CD14-positive monocyte (primary cell): ENCODE measurements at regions not wholly inside any gene's neighbourhood (a gene's known extent, or its start where the extent isn't known, plus 50 kb on each side); places are given as distances from the start of the nearest gene placed in this dataset.

ENCODE experiments used
- DNase-seq, 3 donors: peaks; one replicate each; pipeline ENCODE4 v3.0.0-alpha.2; 2011 to 2022
- H2AFZ ChIP-seq: 2 replicates; pipeline ENCODE4 v1.6.0; 2012; ENCODE audit warnings: mild to moderate bottlenecking, low read depth, low read length, inconsistent platforms; ENCODE audit not compliant: insufficient read depth, poor library complexity, severe bottlenecking
- H3K27ac ChIP-seq, 2 donors: 1 replicate in 1 of 2; 2 replicates in 1 of 2; pipeline ENCODE4 v1.5.1; 2012 to 2013; ENCODE audit warnings: low read length in 2 of 2, control low read depth in 1 of 2, inconsistent platforms in 1 of 2, low read depth in 1 of 2, mild to moderate bottlenecking in 1 of 2
- H3K27me3 ChIP-seq, 2 donors: one replicate each; pipeline versions ENCODE4 v1.6.0 to v1.6.1; 2011 to 2013; ENCODE audit warnings: low read length in 2 of 2; ENCODE audit not compliant: control insufficient read depth in 2 of 2, insufficient read depth in 2 of 2
- H3K36me3 ChIP-seq, 2 donors: replicated peaks in 1 of 2; 1 replicate in 1 of 2; 2 replicates in 1 of 2; pipeline versions ENCODE4 v1.5.1 to v1.6.1; 2012 to 2013; ENCODE audit warnings: low read length in 2 of 2, control low read depth in 1 of 2, inconsistent platforms in 1 of 2, mild to moderate bottlenecking in 1 of 2; ENCODE audit not compliant: insufficient read depth in 2 of 2, control insufficient read depth in 1 of 2
- H3K4me1 ChIP-seq, 2 donors: 1 replicate in 1 of 2; 2 replicates in 1 of 2; pipeline versions ENCODE4 v1.5.1 to v1.6.1; 2012 to 2013; ENCODE audit warnings: low read length in 2 of 2, control low read depth in 1 of 2, inconsistent platforms in 1 of 2, mild to moderate bottlenecking in 1 of 2, moderate library complexity in 1 of 2; ENCODE audit not compliant: insufficient read depth in 2 of 2, control insufficient read depth in 1 of 2
- H3K4me2 ChIP-seq: replicated peaks from 2 replicates; pipeline ENCODE3; 2012; ENCODE audit warnings: low read length, moderate library complexity, mild to moderate bottlenecking; ENCODE audit not compliant: poor library complexity, severe bottlenecking; ENCODE audit errors: extremely low read depth
- H3K4me3 ChIP-seq, 3 experiments: fragments of 200-600 bp in 1 of 3; sonication (generic) in 1 of 3; replicated peaks in 1 of 3; 1 replicate in 2 of 3; 2 replicates in 1 of 3; pipeline ENCODE4 v1.5.1; 2011 to 2013; ENCODE audit warnings: low read length in 3 of 3, mild to moderate bottlenecking in 3 of 3, control low read depth in 2 of 3, low read depth in 2 of 3, inconsistent platforms in 1 of 3, moderate library complexity in 1 of 3
- H3K79me2 ChIP-seq: 2 replicates; pipeline ENCODE4 v1.6.0; 2012; ENCODE audit warnings: mild to moderate bottlenecking, control low read depth, inconsistent platforms, low read length, moderate library complexity; ENCODE audit not compliant: insufficient read depth
- H3K9ac ChIP-seq: 2 replicates; pipeline ENCODE4 v1.6.0; 2017; ENCODE audit warnings: low read length, mild to moderate bottlenecking; ENCODE audit not compliant: insufficient read depth, poor library complexity, severe bottlenecking
- H3K9me3 ChIP-seq, 2 donors: replicated peaks in 1 of 2; 1 replicate in 1 of 2; 2 replicates in 1 of 2; pipeline versions ENCODE4 v1.5.1 to v1.6.1; 2012 to 2013; ENCODE audit warnings: low read length in 2 of 2, control low read depth in 1 of 2; ENCODE audit not compliant: control insufficient read depth in 1 of 2, insufficient read depth in 1 of 2
- H4K20me1 ChIP-seq: 2 replicates; pipeline ENCODE4 v1.6.0; 2012; ENCODE audit warnings: mild to moderate bottlenecking, low read length, control low read depth, moderate library complexity; ENCODE audit not compliant: insufficient read depth
- H3K27ac Mint-ChIP-seq, 7 donors: one replicate each; pipeline ENCODE4 v1.8.0; 2020; ENCODE audit warnings: mild to moderate bottlenecking in 7 of 7, mixed read lengths in 7 of 7, moderate library complexity in 6 of 7, inconsistent platforms in 2 of 7
- H3K27me3 Mint-ChIP-seq, 3 donors: one replicate each; pipeline ENCODE4 v1.8.0; 2021 to 2022; ENCODE audit warnings: low read depth in 3 of 3, mild to moderate bottlenecking in 3 of 3, mixed read lengths in 3 of 3, moderate library complexity in 3 of 3, inconsistent platforms in 1 of 3
- H3K36me3 Mint-ChIP-seq, 2 donors: one replicate each; pipeline ENCODE4 v1.8.0; 2020; ENCODE audit warnings: mixed read lengths in 2 of 2, inconsistent platforms in 1 of 2, mild to moderate bottlenecking in 1 of 2
- H3K4me1 Mint-ChIP-seq: one replicate; pipeline ENCODE4 v1.8.0; 2020; ENCODE audit warnings: mild to moderate bottlenecking, mixed read lengths
- H3K4me3 Mint-ChIP-seq, 2 donors: one replicate each; pipeline ENCODE4 v1.8.0; 2020; ENCODE audit warnings: mild to moderate bottlenecking in 2 of 2, mixed read lengths in 2 of 2, moderate library complexity in 1 of 2
- H3K9me3 Mint-ChIP-seq, 7 donors: one replicate each; pipeline ENCODE4 v1.8.0; 2020 to 2022; ENCODE audit warnings: mixed read lengths in 7 of 7, mild to moderate bottlenecking in 6 of 7, moderate library complexity in 6 of 7, inconsistent platforms in 2 of 7
- WGBS: methylation state at CpG from one replicate; pipeline ENCODE4 v1.1.5; 2013; ENCODE audit warnings: missing lambda C conversion rate; ENCODE audit not compliant: insufficient coverage; 5-methylcytosine and 5-hydroxymethylcytosine counted together
- intact Hi-C, 2 donors: fragments of 100-400 bp; cut with micrococcal nuclease; formaldehyde crosslinking; loops; one replicate each; pipeline versions ENCODE4 v1.15.0 to v1.15.1; 2023
- TF ChIP-seq, protein P1 (sequence below): fragments of 200-600 bp; IDR thresholded peaks from one replicate; pipeline ENCODE4 v1.8.0; 2022; ENCODE audit warnings: antibody characterized with exemption, mild to moderate bottlenecking

DNA sequence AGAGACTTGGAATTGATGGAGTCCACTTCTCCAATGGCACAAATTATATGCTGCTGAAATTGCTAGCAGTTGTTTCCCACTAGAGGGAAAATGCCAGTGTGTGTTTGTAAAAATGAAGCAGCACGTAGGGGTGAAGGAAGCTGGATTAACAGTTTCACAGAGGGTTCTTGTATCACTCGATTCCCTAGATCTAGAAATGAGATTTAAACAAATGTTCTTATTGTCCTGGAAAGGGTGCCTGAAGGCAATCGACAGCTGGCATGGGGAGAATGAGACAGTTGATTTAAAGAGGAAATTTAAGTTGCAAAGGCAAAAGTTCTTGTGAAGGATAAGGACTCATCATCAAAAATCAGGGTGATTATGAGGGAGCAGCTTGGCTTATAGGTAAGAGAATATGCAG lies 234.8 kb upstream of the ARPP21 start:
- H3K9ac ChIP-seq: no peak overlapping the region
- TF ChIP-seq, protein P1, sequence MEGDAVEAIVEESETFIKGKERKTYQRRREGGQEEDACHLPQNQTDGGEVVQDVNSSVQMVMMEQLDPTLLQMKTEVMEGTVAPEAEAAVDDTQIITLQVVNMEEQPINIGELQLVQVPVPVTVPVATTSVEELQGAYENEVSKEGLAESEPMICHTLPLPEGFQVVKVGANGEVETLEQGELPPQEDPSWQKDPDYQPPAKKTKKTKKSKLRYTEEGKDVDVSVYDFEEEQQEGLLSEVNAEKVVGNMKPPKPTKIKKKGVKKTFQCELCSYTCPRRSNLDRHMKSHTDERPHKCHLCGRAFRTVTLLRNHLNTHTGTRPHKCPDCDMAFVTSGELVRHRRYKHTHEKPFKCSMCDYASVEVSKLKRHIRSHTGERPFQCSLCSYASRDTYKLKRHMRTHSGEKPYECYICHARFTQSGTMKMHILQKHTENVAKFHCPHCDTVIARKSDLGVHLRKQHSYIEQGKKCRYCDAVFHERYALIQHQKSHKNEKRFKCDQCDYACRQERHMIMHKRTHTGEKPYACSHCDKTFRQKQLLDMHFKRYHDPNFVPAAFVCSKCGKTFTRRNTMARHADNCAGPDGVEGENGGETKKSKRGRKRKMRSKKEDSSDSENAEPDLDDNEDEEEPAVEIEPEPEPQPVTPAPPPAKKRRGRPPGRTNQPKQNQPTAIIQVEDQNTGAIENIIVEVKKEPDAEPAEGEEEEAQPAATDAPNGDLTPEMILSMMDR: no peak
- Mint-ChIP-seq H3K27ac (no peak overlapping the region), H3K9me3 (peaks cover 0 to 3% (median 1%) of the 10 kb centered on the region in 7 donors), H3K4me1 (no peaks in the 10 kb centered on the region), H3K36me3 (no peaks in the 10 kb centered on the region), H3K4me3 (no peak overlapping the region), H3K27me3 (no peaks in the 10 kb centered on the region)
- no peak overlapping the region for H3K4me2 ChIP-seq
- no peak overlapping the region for H3K4me3 ChIP-seq
- H3K4me1 ChIP-seq: no peaks in the 10 kb centered on the region
- no peaks in the 10 kb centered on the region for H3K36me3 ChIP-seq
- no peak for DNase-seq
- no peaks in the 10 kb centered on the region for H4K20me1 ChIP-seq
- no peaks in the 10 kb centered on the region for H3K9me3 ChIP-seq
- H3K27ac ChIP-seq: no peak overlapping the region
- intact Hi-C loops: no loop called here
- no peaks in the 10 kb centered on the region for H3K27me3 ChIP-seq
- WGBS: 86% methylated on average over 3 of the region's 3 CpGs
- H2AFZ ChIP-seq: no peak overlapping the region
- H3K79me2 ChIP-seq: no peaks in the 10 kb centered on the region

DNA sequence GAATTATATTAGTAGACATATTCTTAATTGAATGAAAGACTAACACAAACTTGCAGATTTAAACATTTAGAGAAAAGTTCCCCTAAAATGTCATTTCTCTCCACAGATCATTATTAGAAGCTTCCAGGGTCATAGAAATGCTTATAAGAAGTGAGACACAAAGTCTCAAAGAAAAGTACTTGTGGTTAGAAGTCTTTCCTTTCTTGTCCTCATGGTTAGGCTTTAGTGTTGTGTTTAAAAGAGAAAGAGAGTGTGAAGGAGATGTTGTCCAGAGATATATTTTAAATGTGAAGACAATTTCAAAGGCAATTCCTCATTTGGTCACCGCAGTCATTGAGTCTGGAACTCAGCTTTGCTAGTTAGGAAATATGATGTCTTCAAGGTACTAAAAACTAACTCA lies 230.4 kb upstream of the ARPP21 start:
- H3K4me1 ChIP-seq: no peaks in the 10 kb centered on the region
- no peak overlapping the region for H3K27ac ChIP-seq
- H3K4me3 ChIP-seq: no peak overlapping the region
- no peaks in the 10 kb centered on the region for H4K20me1 ChIP-seq
- H2AFZ ChIP-seq: no peak overlapping the region
- TF ChIP-seq, protein P1: no peak
- no CpG with 5 or more reads among the region's 1 CpG for WGBS
- intact Hi-C loops: no loop called here
- no peak overlapping the region for H3K9ac ChIP-seq
- H3K27me3 ChIP-seq: no peaks in the 10 kb centered on the region
- no peak overlapping the region for H3K4me3 Mint-ChIP-seq
- H3K27me3 Mint-ChIP-seq: no peaks in the 10 kb centered on the region
- no peak for DNase-seq
- H3K4me2 ChIP-seq: no peak overlapping the region
- no peak overlapping the region for H3K27ac Mint-ChIP-seq
- H3K36me3 ChIP-seq: no peaks in the 10 kb centered on the region
- H3K9me3 Mint-ChIP-seq: peaks cover 0 to 3% (median 2%) of the 10 kb centered on the region in 7 donors
- H3K36me3 Mint-ChIP-seq: no peaks in the 10 kb centered on the region
- no peaks in the 10 kb centered on the region for H3K9me3 ChIP-seq
- no peaks in the 10 kb centered on the region for H3K4me1 Mint-ChIP-seq
- no peaks in the 10 kb centered on the region for H3K79me2 ChIP-seq
